IMR-90 (cell line): ENCODE measurements at regions not wholly inside any gene's neighbourhood (a gene's known extent, or its start where the extent isn't known, plus 50 kb on each side); places are given as distances from the start of the nearest gene placed in this dataset.

Experiments
- ATAC-seq: fragments of 200-7000 bp; cut with Tn5 transposase; 2 replicates; pipeline ENCODE4 v1.9.1; 2020; ENCODE audit warnings: low read depth, mild to moderate bottlenecking, moderate library complexity
- BruUV-seq: library from RNA; stranded (reverse); fragments of 400-500 nt; replicated peaks from 2 replicates; lab custom pipeline; 2021; lab: Mats Ljungman, UMichigan
- CTCF ChIA-PET: fragments of 300-600 bp; formaldehyde crosslinking; extraction: SDS; loops from one replicate; lab custom pipeline; 2021; ENCODE audit warnings: antibody characterized with exemption; lab: Yijun Ruan, JAX
- POLR2A ChIA-PET: fragments of 300-600 bp; sonication (Branson Sonifier 250); formaldehyde crosslinking; loops from one replicate; lab custom pipeline; 2022; ENCODE audit warnings: antibody characterized with exemption; ENCODE audit not compliant: unreplicated experiment; lab: Charles Lee
- DNase-seq: peaks from one replicate; pipeline ENCODE4 v3.0.0; 2013
- H2AFZ ChIP-seq: replicated peaks from 2 replicates; pipeline ENCODE3; 2013; ENCODE audit warnings: low read length, mild to moderate bottlenecking; ENCODE audit not compliant: poor library complexity
- H2AK5ac ChIP-seq: 2 replicates; pipeline ENCODE4 v1.6.1; 2013; ENCODE audit warnings: low read depth, low read length, inconsistent platforms
- H2AK9ac ChIP-seq: replicated peaks from 2 replicates; pipeline ENCODE3; 2013; ENCODE audit warnings: mild to moderate bottlenecking, low read depth, low read length, moderate library complexity; ENCODE audit not compliant: poor library complexity
- H2BK120ac ChIP-seq: 2 replicates; pipeline ENCODE4 v1.6.1; 2013; ENCODE audit warnings: low read depth, low read length, inconsistent platforms
- H2BK15ac ChIP-seq: 3 replicates; pipeline ENCODE4 v1.6.1; 2013; ENCODE audit warnings: low read depth, low read length, inconsistent platforms
- H2BK20ac ChIP-seq: 2 replicates; pipeline ENCODE4 v1.6.1; 2013; ENCODE audit warnings: low read depth, mild to moderate bottlenecking, inconsistent platforms, low read length, moderate library complexity
- H2BK5ac ChIP-seq: 2 replicates; pipeline ENCODE4 v1.6.1; 2013; ENCODE audit warnings: mild to moderate bottlenecking, low read depth, low read length, inconsistent platforms; ENCODE audit not compliant: poor library complexity, severe bottlenecking
- H3K14ac ChIP-seq: replicated peaks from 2 replicates; pipeline ENCODE4 v1.6.1; 2013; ENCODE audit warnings: low read depth, low read length, inconsistent platforms
- H3K18ac ChIP-seq: 2 replicates; pipeline ENCODE4 v1.6.1; 2013; ENCODE audit warnings: low read depth, low read length, control low read depth
- H3K23ac ChIP-seq: 2 replicates; pipeline ENCODE4 v1.6.1; 2013; ENCODE audit warnings: low read depth, low read length, inconsistent platforms
- H3K27ac ChIP-seq: 2 replicates; pipeline ENCODE4 v1.5.1; 2013; ENCODE audit warnings: mild to moderate bottlenecking, control low read depth, low read length; ENCODE audit not compliant: insufficient read depth
- H3K27me3 ChIP-seq: 2 replicates; pipeline ENCODE4 v1.6.1; 2013; ENCODE audit warnings: low read length; ENCODE audit not compliant: control insufficient read depth, insufficient read depth
- H3K36me3 ChIP-seq: 2 replicates; pipeline ENCODE4 v1.6.1; 2013; ENCODE audit warnings: low read length, mixed read lengths; ENCODE audit not compliant: control insufficient read depth, insufficient read depth
- H3K4ac ChIP-seq: 2 replicates; pipeline ENCODE4 v1.6.1; 2013; ENCODE audit warnings: low read depth, low read length, inconsistent platforms
- H3K4me1 ChIP-seq: 2 replicates; pipeline ENCODE4 v1.6.1; 2013; ENCODE audit warnings: low read length, mixed read lengths; ENCODE audit not compliant: control insufficient read depth, insufficient read depth
- H3K4me2 ChIP-seq: 2 replicates; pipeline ENCODE4 v1.6.1; 2013; ENCODE audit warnings: low read depth, mild to moderate bottlenecking, control low read depth, low read length, moderate library complexity
- H3K4me3 ChIP-seq: 2 replicates; pipeline ENCODE4 v1.5.1; 2013; ENCODE audit warnings: low read depth, mild to moderate bottlenecking, control low read depth, low read length, moderate library complexity; ENCODE audit not compliant: insufficient read depth
- H3K56ac ChIP-seq: 2 replicates; pipeline ENCODE4 v1.6.1; 2013; ENCODE audit warnings: low read length, inconsistent platforms; ENCODE audit not compliant: insufficient read depth; ENCODE audit errors: extremely low read depth
- H3K79me1 ChIP-seq, 2 experiments: 2 replicates each; pipeline ENCODE4 v1.6.1; 2013; ENCODE audit warnings: low read length in 2 of 2, inconsistent platforms in 1 of 2, low read depth in 1 of 2
- H3K9ac ChIP-seq: 2 replicates; pipeline ENCODE4 v1.6.1; 2013; ENCODE audit warnings: low read depth, low read length, control low read depth
- H3K9me1 ChIP-seq: 2 replicates; pipeline ENCODE4 v1.6.1; 2013; ENCODE audit warnings: low read length, inconsistent platforms; ENCODE audit not compliant: insufficient read depth
- H3K9me3 ChIP-seq: 2 replicates; pipeline ENCODE4 v1.6.1; 2013; ENCODE audit warnings: low read length; ENCODE audit not compliant: control insufficient read depth, insufficient read depth
- H4K20me1 ChIP-seq: 2 replicates; pipeline ENCODE4 v1.6.1; 2013; ENCODE audit warnings: low read length, inconsistent platforms; ENCODE audit not compliant: insufficient read depth
- H4K5ac ChIP-seq: 2 replicates; pipeline ENCODE4 v1.6.1; 2013; ENCODE audit warnings: mild to moderate bottlenecking, low read depth, low read length, control low read depth
- H4K8ac ChIP-seq, 2 experiments: 2 replicates each; pipeline ENCODE4 v1.6.1; 2013; ENCODE audit warnings: low read depth in 2 of 2, low read length in 2 of 2, control low read depth in 1 of 2, inconsistent platforms in 1 of 2
- H4K91ac ChIP-seq: 2 replicates; pipeline ENCODE4 v1.6.1; 2013; ENCODE audit warnings: low read depth, low read length, inconsistent platforms; ENCODE audit not compliant: insufficient read depth
- BHLHE40 ChIP-seq: fragments of 150-350 bp; IDR thresholded peaks from 2 replicates; pipeline ENCODE4 v1.6.1; 2016; ENCODE audit warnings: mild to moderate bottlenecking, low read depth, low read length
- CTCF ChIP-seq: conservative IDR thresholded peaks from 2 replicates; pipeline ENCODE4 v1.5.1; 2012; ENCODE audit warnings: mild to moderate bottlenecking, low read depth, low read length, improper control_type of control experiment
- FOS ChIP-seq: fragments of 150-350 bp; IDR thresholded peaks from 2 replicates; pipeline ENCODE4 v1.6.1; 2016; ENCODE audit warnings: low read depth, low read length
- MAFK ChIP-seq: IDR thresholded peaks from 2 replicates; pipeline ENCODE4 v1.6.1; 2012; ENCODE audit warnings: low read depth, low read length, improper control_type of control experiment
- MAZ ChIP-seq: IDR thresholded peaks from 2 replicates; pipeline ENCODE4 v1.6.1; 2012; ENCODE audit warnings: low read depth, mild to moderate bottlenecking, low read length, improper control_type of control experiment, moderate library complexity, borderline replicate concordance
- MXI1 ChIP-seq: IDR thresholded peaks from 2 replicates; pipeline ENCODE4 v1.6.1; 2012; ENCODE audit warnings: low read depth, mild to moderate bottlenecking, low read length, moderate library complexity, borderline replicate concordance
- NFE2L2 ChIP-seq: fragments of 150-350 bp; IDR thresholded peaks from 2 replicates; pipeline ENCODE4 v1.6.1; 2016; ENCODE audit warnings: low read depth, mild to moderate bottlenecking, low read length
- POLR2A ChIP-seq: IDR thresholded peaks from 2 replicates; pipeline ENCODE4 v1.6.1; 2012; ENCODE audit warnings: mild to moderate bottlenecking, low read depth, low read length
- RAD21 ChIP-seq: IDR thresholded peaks from 2 replicates; pipeline ENCODE4 v1.6.1; 2012; ENCODE audit warnings: low read length, improper control_type of control experiment
- RFX5 ChIP-seq: IDR thresholded peaks from 2 replicates; pipeline ENCODE4 v1.8.0; 2012; ENCODE audit warnings: low read depth, mild to moderate bottlenecking, low read length, moderate library complexity
- SMC3 ChIP-seq: fragments of 150-350 bp; IDR thresholded peaks from 2 replicates; pipeline ENCODE4 v1.6.1; 2016; ENCODE audit warnings: low read depth, mild to moderate bottlenecking, antibody characterized with exemption, low read length, moderate library complexity
- USF2 ChIP-seq: fragments of 150-350 bp; IDR thresholded peaks from 2 replicates; pipeline ENCODE4 v1.6.1; 2017; ENCODE audit warnings: mild to moderate bottlenecking, antibody characterized with exemption, low read length, low read depth
- WGBS, 2 experiments: methylation state at CpG; one replicate each; pipeline versions ENCODE4 v1.1.5 to v1.1.7; 2013; ENCODE audit warnings: missing lambda C conversion rate in 2 of 2; ENCODE audit not compliant: insufficient read length in 1 of 2; ENCODE audit errors: extremely low coverage in 2 of 2; 5-methylcytosine and 5-hydroxymethylcytosine counted together
- dilution Hi-C: fragments of 300-500 bp; cut with HindIII; formaldehyde crosslinking; loops from one replicate; pipeline ENCODE4 v1.14.3; 2018; ENCODE audit warnings: low sequenced_read_pairs; ENCODE audit not compliant: unreplicated experiment
- in situ Hi-C: fragments of 300-500 bp; cut with MboI; formaldehyde crosslinking; loops from 3 replicates; pipeline ENCODE4 v1.14.3; 2019; ENCODE audit warnings: low sequenced_read_pairs, inconsistent platforms, mixed read lengths
- intact Hi-C: fragments of 100-400 bp; cut with micrococcal nuclease; formaldehyde crosslinking; loops from 2 replicates; pipeline ENCODE4 v1.10.0; 2022
- TF ChIP-seq, protein P1 (sequence below): fragments of 150-350 bp; IDR thresholded peaks from 2 replicates; pipeline ENCODE4 v1.6.1; 2016; ENCODE audit warnings: low read depth, mild to moderate bottlenecking, low read length, moderate library complexity, borderline replicate concordance

DNA sequence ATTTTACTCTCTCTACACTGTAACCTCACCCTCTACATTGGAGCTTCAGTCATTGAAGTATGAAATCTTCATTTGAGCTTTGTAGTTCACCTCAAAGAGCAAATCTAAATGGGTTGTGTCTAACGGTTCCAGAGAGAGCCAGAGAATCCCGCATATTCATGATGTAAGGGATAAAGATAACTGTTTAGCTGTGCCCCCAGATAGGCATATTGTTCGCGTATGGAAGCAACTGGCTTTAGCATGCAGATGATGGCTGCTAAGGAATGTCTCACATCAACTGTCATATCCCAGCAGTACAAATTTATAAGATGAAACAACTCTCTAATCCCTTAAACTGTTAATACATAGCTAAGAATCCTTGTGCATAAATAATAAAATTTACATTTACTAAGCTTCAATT lies 412.7 kb upstream of the ROBO2 start:
- no peak for DNase-seq
- Histone ChIP-seq H3K4me3 (no peak overlapping the region), H2BK15ac (no peak overlapping the region), H3K9me1 (no peaks in the 10 kb centered on the region), H3K36me3 (no peaks in the 10 kb centered on the region), H2AFZ (no peak overlapping the region), H2BK120ac (no peak overlapping the region), H3K4me2 (no peak overlapping the region), H2AK5ac (no peak overlapping the region), H3K14ac (no peak overlapping the region), H2BK5ac (no peak overlapping the region), H4K8ac (no peak overlapping the region), H3K27ac (no peak overlapping the region), H3K9ac (no peak overlapping the region), H4K5ac (no peak overlapping the region), H3K18ac (no peak overlapping the region), H2BK20ac (no peak overlapping the region), H3K9me3 (no peaks in the 10 kb centered on the region), H2AK9ac (no peak overlapping the region), H3K23ac (no peak overlapping the region), H3K4me1 (no peaks in the 10 kb centered on the region), H3K56ac (no peak overlapping the region), H3K79me1 (no peaks in the 10 kb centered on the region), H3K4ac (no peak overlapping the region), H3K27me3 (no peaks in the 10 kb centered on the region), H4K20me1 (no peaks in the 10 kb centered on the region), H4K91ac (no peak overlapping the region)
- no TSS peak for BruUV-seq
- POLR2A ChIA-PET = no interaction called here
- CTCF ChIA-PET = interaction anchor here (0.9 to 1.0 kb wide), 2 partner anchors 11 to 25 kb away, joined by 3 to 6 read pairs; no protein-coding TSS in a partner anchor
- no CpG with 5 or more reads among the region's 4 CpGs for WGBS, 2 experiments
- TF ChIP-seq NFE2L2 = no peak
- TF ChIP-seq RAD21 = no peak
- no peak for TF ChIP-seq MAFK
- TF ChIP-seq FOS = no peak
- no peak for TF ChIP-seq MAZ
- no peak for TF ChIP-seq MXI1
- TF ChIP-seq BHLHE40 = no peak
- TF ChIP-seq SMC3 = no peak
- TF ChIP-seq RFX5 = no peak
- no peak for TF ChIP-seq POLR2A
- no peak for TF ChIP-seq CTCF
- TF ChIP-seq, protein P1, sequence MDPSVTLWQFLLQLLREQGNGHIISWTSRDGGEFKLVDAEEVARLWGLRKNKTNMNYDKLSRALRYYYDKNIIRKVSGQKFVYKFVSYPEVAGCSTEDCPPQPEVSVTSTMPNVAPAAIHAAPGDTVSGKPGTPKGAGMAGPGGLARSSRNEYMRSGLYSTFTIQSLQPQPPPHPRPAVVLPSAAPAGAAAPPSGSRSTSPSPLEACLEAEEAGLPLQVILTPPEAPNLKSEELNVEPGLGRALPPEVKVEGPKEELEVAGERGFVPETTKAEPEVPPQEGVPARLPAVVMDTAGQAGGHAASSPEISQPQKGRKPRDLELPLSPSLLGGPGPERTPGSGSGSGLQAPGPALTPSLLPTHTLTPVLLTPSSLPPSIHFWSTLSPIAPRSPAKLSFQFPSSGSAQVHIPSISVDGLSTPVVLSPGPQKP = no peak
- TF ChIP-seq USF2 = no peak
- dilution Hi-C loops = no loop called here
- intact Hi-C loops = no loop called here
- in situ Hi-C loops = no loop called here
- ATAC-seq = no peak
